ENCODE measurements at regions not wholly inside any gene's neighbourhood (a gene's known extent, or its start where the extent isn't known, plus 50 kb on each side); places are given as distances from the start of the nearest gene placed in this dataset.

GRCh38 chr3:153072382-153072781 is 89.6 kb upstream of the RAP2B start:
- Histone ChIP-seq H3K9ac (replicated peaks; ENCODE audit: extremely low read depth, insufficient read depth, low read length) (no peak overlapping the region), H3K4me1 (ENCODE audit: control insufficient read depth, extremely low read depth, insufficient read depth, low read length) (no peaks in the 10 kb centered on the region), H3K27ac (ENCODE audit: insufficient read depth, low read depth, low read length) (no peak overlapping the region), H3K9me1 (replicated peaks; ENCODE audit: control insufficient read depth, extremely low read depth, insufficient read depth, low read length) (no peaks in the 10 kb centered on the region), H2AFZ (ENCODE audit: low read depth, low read length) (peak overlapping the region; percentile 20), H3K36me3 (ENCODE audit: control insufficient read depth in 2 of 2, extremely low read depth in 1 of 2, insufficient read depth in 2 of 2, low read length in 2 of 2) (no peaks in the 10 kb centered on the region), H3K9me3 (replicated peaks; ENCODE audit: control insufficient read depth, insufficient read depth, low read length) (no peaks in the 10 kb centered on the region), H3K27me3 (ENCODE audit: control insufficient read depth in 2 of 2, insufficient read depth in 2 of 2, low read length in 2 of 2) (no peaks in the 10 kb centered on the region), H3K79me2 (ENCODE audit: control insufficient read depth, insufficient read depth, low read length) (no peaks in the 10 kb centered on the region), H4K20me1 (replicated peaks; ENCODE audit: control insufficient read depth, extremely low read depth, insufficient read depth, low read length) (no peaks in the 10 kb centered on the region), H3K4me3 (replicated peaks in 1 of 3; ENCODE audit: insufficient read depth in 1 of 3, low read depth in 1 of 3, low read length in 3 of 3) (no peak overlapping the region), H3K4me2 (ENCODE audit: insufficient read depth, low read length) (no peak overlapping the region)
- TF ChIP-seq FOS (IDR thresholded peaks at IDR 0.05; ENCODE audit: borderline replicate concordance, insufficient read depth, low read length) (no peak), MYC (IDR thresholded peaks at IDR 0.05; ENCODE audit: low read depth, low read length) (no peak), POLR2A (IDR thresholded peaks at IDR 0.05; ENCODE audit: low read depth, low read length) (no peak), MAX (IDR thresholded peaks at IDR 0.05; ENCODE audit: insufficient read depth, insufficient read length) (no peak), EZH2 (IDR thresholded peaks at IDR 0.05; ENCODE audit: borderline replicate concordance, low read depth, low read length, severe bottlenecking) (no peak), JUN (IDR thresholded peaks at IDR 0.05; ENCODE audit: borderline replicate concordance, insufficient read depth, insufficient read length, low read depth) (no peak), GATA2 (IDR thresholded peaks at IDR 0.05; ENCODE audit: insufficient read depth, insufficient read length, low read depth, low read length) (no peak), POLR2AphosphoS5 (IDR thresholded peaks at IDR 0.05; ENCODE audit: insufficient read depth, low read depth, low read length) (no peak)
- TF ChIP-seq, protein P1, sequence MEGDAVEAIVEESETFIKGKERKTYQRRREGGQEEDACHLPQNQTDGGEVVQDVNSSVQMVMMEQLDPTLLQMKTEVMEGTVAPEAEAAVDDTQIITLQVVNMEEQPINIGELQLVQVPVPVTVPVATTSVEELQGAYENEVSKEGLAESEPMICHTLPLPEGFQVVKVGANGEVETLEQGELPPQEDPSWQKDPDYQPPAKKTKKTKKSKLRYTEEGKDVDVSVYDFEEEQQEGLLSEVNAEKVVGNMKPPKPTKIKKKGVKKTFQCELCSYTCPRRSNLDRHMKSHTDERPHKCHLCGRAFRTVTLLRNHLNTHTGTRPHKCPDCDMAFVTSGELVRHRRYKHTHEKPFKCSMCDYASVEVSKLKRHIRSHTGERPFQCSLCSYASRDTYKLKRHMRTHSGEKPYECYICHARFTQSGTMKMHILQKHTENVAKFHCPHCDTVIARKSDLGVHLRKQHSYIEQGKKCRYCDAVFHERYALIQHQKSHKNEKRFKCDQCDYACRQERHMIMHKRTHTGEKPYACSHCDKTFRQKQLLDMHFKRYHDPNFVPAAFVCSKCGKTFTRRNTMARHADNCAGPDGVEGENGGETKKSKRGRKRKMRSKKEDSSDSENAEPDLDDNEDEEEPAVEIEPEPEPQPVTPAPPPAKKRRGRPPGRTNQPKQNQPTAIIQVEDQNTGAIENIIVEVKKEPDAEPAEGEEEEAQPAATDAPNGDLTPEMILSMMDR (IDR thresholded peaks at IDR 0.05; ENCODE audit: extremely low read depth in 1 of 2, insufficient read depth in 1 of 2, low read depth in 1 of 2, low read length in 2 of 2) = no peak
- BruUV-seq (replicated peaks) = no TSS peak
- intact Hi-C loops (cut with micrococcal nuclease) = no loop called here
- dilution Hi-C loops (cut with MboI; ENCODE audit: extremely low pct_ligation_motif_present, low sequenced_read_pairs) = no loop called here
- DNase-seq (ENCODE audit: low read depth, low spot score) (no peak), FAIRE-seq (no peak)
- ChIA-PET POLR2A (no interaction called here), CTCF (no interaction called here)
